H9 (cell line): ENCODE measurements at regions not wholly inside any gene's neighbourhood (a gene's known extent, or its start where the extent isn't known, plus 50 kb on each side); places are given as distances from the start of the nearest gene placed in this dataset.

Experiments
- DNase-seq: peaks from one replicate; pipeline ENCODE4 v3.0.0-alpha.2; 2017
- H2AFZ ChIP-seq: one replicate; pipeline ENCODE4 v1.6.1; 2013; ENCODE audit warnings: mild to moderate bottlenecking, low read length, control low read depth, moderate library complexity
- H2AK5ac ChIP-seq: 2 replicates; pipeline ENCODE4 v1.6.1; 2013; ENCODE audit warnings: low read length, control low read depth, mixed read lengths; ENCODE audit not compliant: insufficient read length
- H2BK120ac ChIP-seq: one replicate; pipeline ENCODE4 v1.6.1; 2013; ENCODE audit warnings: low read depth, mild to moderate bottlenecking, low read length, control low read depth, inconsistent platforms; ENCODE audit not compliant: poor library complexity, severe bottlenecking
- H2BK12ac ChIP-seq: 2 replicates; pipeline ENCODE4 v1.6.1; 2013; ENCODE audit warnings: low read length, control low read depth, mixed read lengths, low read depth; ENCODE audit not compliant: insufficient read length
- H2BK15ac ChIP-seq: 2 replicates; pipeline ENCODE4 v1.6.1; 2013; ENCODE audit warnings: low read depth, low read length, control low read depth
- H2BK20ac ChIP-seq: one replicate; pipeline ENCODE4 v1.6.1; 2013; ENCODE audit warnings: low read depth, mild to moderate bottlenecking, low read length, control low read depth, inconsistent platforms; ENCODE audit not compliant: poor library complexity, severe bottlenecking
- H2BK5ac ChIP-seq: 2 replicates; pipeline ENCODE4 v1.6.1; 2013; ENCODE audit warnings: low read length, control low read depth, mixed read lengths; ENCODE audit not compliant: insufficient read length
- H3K14ac ChIP-seq: 2 replicates; pipeline ENCODE4 v1.6.1; 2013; ENCODE audit warnings: low read length, control low read depth; ENCODE audit not compliant: insufficient read depth
- H3K18ac ChIP-seq: 2 replicates; pipeline ENCODE4 v1.6.1; 2013; ENCODE audit warnings: low read depth, mild to moderate bottlenecking, mixed read lengths, low read length, control low read depth; ENCODE audit not compliant: insufficient read length
- H3K23ac ChIP-seq: 2 replicates; pipeline ENCODE4 v1.6.1; 2013; ENCODE audit warnings: low read length, control low read depth, mixed read lengths, low read depth; ENCODE audit not compliant: insufficient read length
- H3K23me2 ChIP-seq: 2 replicates; pipeline ENCODE4 v1.6.1; 2013; ENCODE audit warnings: low read depth, mild to moderate bottlenecking, mixed read lengths, low read length, control low read depth; ENCODE audit not compliant: insufficient read length, poor library complexity, severe bottlenecking
- H3K27ac ChIP-seq: 2 replicates; pipeline ENCODE4 v1.5.1; 2013; ENCODE audit warnings: low read length, control low read depth, mixed read lengths, low read depth; ENCODE audit not compliant: insufficient read length
- H3K27me3 ChIP-seq: 2 replicates; pipeline ENCODE4 v1.6.1; 2013; ENCODE audit warnings: low read length, control low read depth, inconsistent platforms; ENCODE audit not compliant: insufficient read depth
- H3K4ac ChIP-seq: 2 replicates; pipeline ENCODE4 v1.6.1; 2013; ENCODE audit warnings: low read depth, mild to moderate bottlenecking, control low read depth, inconsistent platforms, low read length, moderate library complexity
- H3K4me1 ChIP-seq: 2 replicates; pipeline ENCODE4 v1.6.1; 2013; ENCODE audit warnings: low read length, control low read depth, inconsistent platforms; ENCODE audit not compliant: insufficient read depth
- H3K4me2 ChIP-seq: 2 replicates; pipeline ENCODE4 v1.6.1; 2013; ENCODE audit warnings: low read length, control low read depth, mixed read lengths; ENCODE audit not compliant: insufficient read length, insufficient read depth
- H3K56ac ChIP-seq: 2 replicates; pipeline ENCODE4 v1.6.1; 2013; ENCODE audit warnings: low read depth, mild to moderate bottlenecking, mixed read lengths, low read length, control low read depth; ENCODE audit not compliant: insufficient read length
- H3K79me1 ChIP-seq: 2 replicates; pipeline ENCODE4 v1.6.1; 2013; ENCODE audit warnings: low read depth, mild to moderate bottlenecking, moderate library complexity, low read length, control low read depth, inconsistent platforms; ENCODE audit not compliant: insufficient read depth, poor library complexity, severe bottlenecking
- H3K79me2 ChIP-seq: 2 replicates; pipeline ENCODE4 v1.6.1; 2013; ENCODE audit warnings: low read length, control low read depth, inconsistent platforms; ENCODE audit not compliant: insufficient read depth
- H3K9ac ChIP-seq: 2 replicates; pipeline ENCODE4 v1.6.1; 2013; ENCODE audit warnings: low read length, control low read depth, mixed read lengths; ENCODE audit not compliant: insufficient read length; ENCODE audit errors: extremely low read depth
- H3K9me3 ChIP-seq: one replicate; pipeline ENCODE4 v1.6.1; 2013; ENCODE audit warnings: low read depth, low read length, inconsistent platforms; ENCODE audit not compliant: control insufficient read depth
- H3T11ph ChIP-seq: one replicate; pipeline ENCODE4 v1.6.1; 2013; ENCODE audit warnings: mild to moderate bottlenecking, low read length, control low read depth, inconsistent platforms
- H4K20me1 ChIP-seq: one replicate; pipeline ENCODE4 v1.6.1; 2013; ENCODE audit not compliant: control insufficient read depth, insufficient read length, insufficient read depth
- H4K5ac ChIP-seq: 2 replicates; pipeline ENCODE4 v1.6.1; 2013; ENCODE audit warnings: low read depth, mild to moderate bottlenecking, mixed read lengths, low read length, control low read depth; ENCODE audit not compliant: insufficient read length
- H4K8ac ChIP-seq: replicated peaks from 2 replicates; pipeline ENCODE4 v1.6.1; 2013; ENCODE audit warnings: low read length, control low read depth, mixed read lengths, low read depth; ENCODE audit not compliant: insufficient read length
- H4K91ac ChIP-seq: 2 replicates; pipeline ENCODE4 v1.6.1; 2013; ENCODE audit warnings: low read depth, mild to moderate bottlenecking, moderate library complexity, mixed read lengths, low read length, control low read depth; ENCODE audit not compliant: insufficient read length
- H3K27ac Mint-ChIP-seq, 3 experiments: 2 replicates in 2 of 3; 3 replicates in 1 of 3; pipeline ENCODE4 v1.8.0; 2020 to 2021; ENCODE audit warnings: mixed read lengths in 3 of 3, mild to moderate bottlenecking in 1 of 3, moderate library complexity in 1 of 3
- H3K27me3 Mint-ChIP-seq: 2 replicates; pipeline ENCODE4 v1.8.0; 2021; ENCODE audit warnings: low read depth, mild to moderate bottlenecking, moderate library complexity, mixed read lengths
- H3K36me3 Mint-ChIP-seq, 3 experiments: 2 replicates in 2 of 3; 3 replicates in 1 of 3; pipeline ENCODE4 v1.8.0; 2020 to 2021; ENCODE audit warnings: low read depth in 3 of 3, mixed read lengths in 3 of 3; ENCODE audit not compliant: insufficient read depth in 1 of 3
- H3K4me1 Mint-ChIP-seq, 2 experiments: 2 replicates each; pipeline ENCODE4 v1.8.0; 2020; ENCODE audit warnings: mixed read lengths in 2 of 2
- H3K4me3 Mint-ChIP-seq, 2 experiments: 2 replicates in 1 of 2; 3 replicates in 1 of 2; pipeline ENCODE4 v1.8.0; 2020 to 2021; ENCODE audit warnings: mild to moderate bottlenecking in 2 of 2, mixed read lengths in 2 of 2, moderate library complexity in 1 of 2
- H3K9me3 Mint-ChIP-seq, 2 experiments: 2 replicates in 1 of 2; 3 replicates in 1 of 2; pipeline ENCODE4 v1.8.0; 2020; ENCODE audit warnings: mild to moderate bottlenecking in 2 of 2, mixed read lengths in 2 of 2, moderate library complexity in 1 of 2
- WGBS: extraction: QIAGEN DNeasy Blood & Tissue Kit; methylation state at CpG from one replicate; pipeline ENCODE4 v1.1.7; 2013; ENCODE audit warnings: missing lambda C conversion rate, low lambda C conversion rate, mixed read lengths; ENCODE audit not compliant: insufficient read length; ENCODE audit errors: extremely low coverage; 5-methylcytosine and 5-hydroxymethylcytosine counted together
- TF ChIP-seq, protein P1 (sequence below): fragments of 200-600 bp; sonication (generic); conservative IDR thresholded peaks from 3 replicates; pipeline ENCODE4 v1.8.0; 2021; ENCODE audit warnings: antibody characterized with exemption, mild to moderate bottlenecking

DNA sequence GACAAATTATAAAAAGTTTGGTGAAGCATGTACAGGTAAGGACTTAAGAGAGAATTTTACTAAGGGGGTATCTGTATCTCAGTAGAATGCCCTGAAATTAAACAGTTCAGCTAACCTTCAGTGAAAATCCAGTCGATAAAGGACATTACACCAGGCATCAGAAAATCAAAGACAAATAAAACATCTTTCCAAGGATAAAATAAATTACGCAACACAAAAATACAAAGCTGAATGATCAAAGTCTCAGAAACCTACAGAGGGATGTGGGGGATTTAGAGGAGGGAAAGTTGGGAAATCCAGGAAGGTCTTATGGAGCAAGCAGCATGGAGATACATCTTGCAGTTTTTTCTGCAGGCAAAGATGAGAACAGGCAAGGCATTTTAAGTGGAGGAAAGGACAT, 384.1 kb downstream of the TNS1 start:
- Histone ChIP-seq H3K4me2 (no peak overlapping the region), H2AFZ (no peak overlapping the region), H3K9me3 (no peaks in the 10 kb centered on the region), H3K23me2 (no peaks in the 10 kb centered on the region), H3K14ac (no peak overlapping the region), H3K4ac (no peak overlapping the region), H2BK12ac (no peak overlapping the region), H2BK15ac (no peak overlapping the region), H3K18ac (no peak overlapping the region), H4K5ac (no peak overlapping the region), H2BK120ac (no peak overlapping the region), H4K8ac (no peak overlapping the region), H3K27ac (no peak overlapping the region), H2BK5ac (no peak overlapping the region), H2BK20ac (no peak overlapping the region), H3K4me1 (no peaks in the 10 kb centered on the region; the same call in 1 of the 2 replicates), H4K91ac (no peak overlapping the region), H3K56ac (no peak overlapping the region), H3T11ph (no peak overlapping the region), H2AK5ac (no peak overlapping the region), H3K79me1 (no peaks in the 10 kb centered on the region), H3K23ac (no peak overlapping the region), H3K9ac (no peak overlapping the region), H3K27me3 (no peaks in the 10 kb centered on the region), H3K79me2 (no peaks in the 10 kb centered on the region), H4K20me1 (no peaks in the 10 kb centered on the region)
- Mint-ChIP-seq H3K4me1 (peaks cover 21 to 42% of the 10 kb centered on the region in 2 experiments), H3K36me3 (no peaks in the 10 kb centered on the region; a peak in 1 of 7 replicates), H3K4me3 (no peak overlapping the region), H3K9me3 (no peaks in the 10 kb centered on the region), H3K27ac (no peak overlapping the region), H3K27me3 (no peaks in the 10 kb centered on the region; the same call in 1 of the 2 replicates)
- WGBS: no CpG with 5 or more reads among the region's 2 CpGs
- TF ChIP-seq, protein P1, sequence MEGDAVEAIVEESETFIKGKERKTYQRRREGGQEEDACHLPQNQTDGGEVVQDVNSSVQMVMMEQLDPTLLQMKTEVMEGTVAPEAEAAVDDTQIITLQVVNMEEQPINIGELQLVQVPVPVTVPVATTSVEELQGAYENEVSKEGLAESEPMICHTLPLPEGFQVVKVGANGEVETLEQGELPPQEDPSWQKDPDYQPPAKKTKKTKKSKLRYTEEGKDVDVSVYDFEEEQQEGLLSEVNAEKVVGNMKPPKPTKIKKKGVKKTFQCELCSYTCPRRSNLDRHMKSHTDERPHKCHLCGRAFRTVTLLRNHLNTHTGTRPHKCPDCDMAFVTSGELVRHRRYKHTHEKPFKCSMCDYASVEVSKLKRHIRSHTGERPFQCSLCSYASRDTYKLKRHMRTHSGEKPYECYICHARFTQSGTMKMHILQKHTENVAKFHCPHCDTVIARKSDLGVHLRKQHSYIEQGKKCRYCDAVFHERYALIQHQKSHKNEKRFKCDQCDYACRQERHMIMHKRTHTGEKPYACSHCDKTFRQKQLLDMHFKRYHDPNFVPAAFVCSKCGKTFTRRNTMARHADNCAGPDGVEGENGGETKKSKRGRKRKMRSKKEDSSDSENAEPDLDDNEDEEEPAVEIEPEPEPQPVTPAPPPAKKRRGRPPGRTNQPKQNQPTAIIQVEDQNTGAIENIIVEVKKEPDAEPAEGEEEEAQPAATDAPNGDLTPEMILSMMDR: no peak
- DNase-seq: no peak
